ENCODE measurements at regions not wholly inside any gene's neighbourhood (a gene's known extent, or its start where the extent isn't known, plus 50 kb on each side); places are given as distances from the start of the nearest gene placed in this dataset.

GRCh38 chr14:26128931-26129671 lies 468.7 kb downstream of the NOVA1 start:
- H3K4me3 Mint-ChIP-seq, result no peak overlapping the region
- CTCF ChIA-PET, result no interaction called here
- POLR2A ChIA-PET, result no interaction called here
- H3K4me1 Mint-ChIP-seq (ENCODE audit: low read depth), result no peaks in the 10 kb centered on the region
- ATAC-seq, result no peak
- H3K27me3 Mint-ChIP-seq, result no peaks in the 10 kb centered on the region
- peaks cover 5% of the 10 kb centered on the region for H3K9me3 Mint-ChIP-seq
- H3K36me3 Mint-ChIP-seq (ENCODE audit: low read depth), result no peaks in the 10 kb centered on the region
- no peak for DNase-seq
- no peak overlapping the region for H3K27ac Mint-ChIP-seq
- intact Hi-C loops (cut with micrococcal nuclease), result no loop called here
- TF ChIP-seq, protein P1, sequence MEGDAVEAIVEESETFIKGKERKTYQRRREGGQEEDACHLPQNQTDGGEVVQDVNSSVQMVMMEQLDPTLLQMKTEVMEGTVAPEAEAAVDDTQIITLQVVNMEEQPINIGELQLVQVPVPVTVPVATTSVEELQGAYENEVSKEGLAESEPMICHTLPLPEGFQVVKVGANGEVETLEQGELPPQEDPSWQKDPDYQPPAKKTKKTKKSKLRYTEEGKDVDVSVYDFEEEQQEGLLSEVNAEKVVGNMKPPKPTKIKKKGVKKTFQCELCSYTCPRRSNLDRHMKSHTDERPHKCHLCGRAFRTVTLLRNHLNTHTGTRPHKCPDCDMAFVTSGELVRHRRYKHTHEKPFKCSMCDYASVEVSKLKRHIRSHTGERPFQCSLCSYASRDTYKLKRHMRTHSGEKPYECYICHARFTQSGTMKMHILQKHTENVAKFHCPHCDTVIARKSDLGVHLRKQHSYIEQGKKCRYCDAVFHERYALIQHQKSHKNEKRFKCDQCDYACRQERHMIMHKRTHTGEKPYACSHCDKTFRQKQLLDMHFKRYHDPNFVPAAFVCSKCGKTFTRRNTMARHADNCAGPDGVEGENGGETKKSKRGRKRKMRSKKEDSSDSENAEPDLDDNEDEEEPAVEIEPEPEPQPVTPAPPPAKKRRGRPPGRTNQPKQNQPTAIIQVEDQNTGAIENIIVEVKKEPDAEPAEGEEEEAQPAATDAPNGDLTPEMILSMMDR (IDR thresholded peaks at IDR 0.05), result no peak

DNA sequence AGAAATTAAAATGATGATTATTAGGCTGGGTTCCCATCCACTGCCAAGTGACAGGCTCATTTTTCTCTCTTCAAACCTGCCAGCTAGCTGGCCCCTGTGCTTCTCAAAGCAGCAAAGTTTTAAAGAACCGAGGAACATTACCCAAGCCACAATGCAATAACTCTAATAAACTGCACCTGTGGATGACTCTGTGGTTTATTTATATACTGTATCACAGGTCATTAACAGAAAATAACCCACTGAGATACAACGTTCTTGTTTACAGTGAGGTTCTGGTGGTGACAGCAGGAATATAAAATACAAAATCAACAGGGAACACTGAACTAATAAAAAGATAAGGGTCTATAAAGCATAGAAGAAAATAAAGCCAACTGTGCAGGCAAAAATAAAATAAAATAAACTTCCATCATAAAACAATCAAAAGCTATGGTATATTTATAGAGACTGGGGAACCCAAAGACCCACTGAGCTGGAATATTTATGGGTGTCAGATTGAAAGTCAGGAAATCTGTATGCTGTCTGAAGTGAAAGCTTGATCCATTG lies 472.9 kb downstream of the NOVA1 start:
- TF ChIP-seq, protein P1 (IDR thresholded peaks at IDR 0.05), result no peak
- Mint-ChIP-seq H3K36me3 (ENCODE audit: low read depth) (no peaks in the 10 kb centered on the region), H3K9me3 (peaks cover 2% of the 10 kb centered on the region), H3K27ac (no peak overlapping the region), H3K4me3 (no peak overlapping the region), H3K27me3 (no peaks in the 10 kb centered on the region), H3K4me1 (ENCODE audit: low read depth) (no peaks in the 10 kb centered on the region)
- intact Hi-C loops (cut with micrococcal nuclease), result no loop called here
- POLR2A ChIA-PET, result no interaction called here
- CTCF ChIA-PET, result no interaction called here
- DNase-seq (no peak), ATAC-seq (no peak)

DNA sequence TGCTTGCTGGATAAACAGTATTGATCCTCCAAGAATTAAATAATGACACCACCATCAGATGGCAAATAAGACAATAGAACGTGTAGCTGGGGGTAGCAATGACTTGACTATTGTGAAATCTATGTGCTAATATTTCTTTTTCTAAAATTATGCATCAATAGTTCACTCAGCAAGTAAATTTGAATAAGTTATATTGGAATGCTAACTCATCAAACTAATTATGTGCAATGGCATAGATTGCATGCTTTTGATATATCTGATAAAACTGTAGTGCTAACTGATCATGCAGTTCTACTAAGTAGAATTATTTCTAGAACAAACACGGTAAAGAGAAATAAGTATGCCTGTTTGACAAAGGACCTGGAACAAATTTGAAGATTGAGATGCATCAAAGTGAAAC lies 474.4 kb downstream of the NOVA1 start:
- TF ChIP-seq, protein P1 (IDR thresholded peaks at IDR 0.05), result no peak
- CTCF ChIA-PET, result no interaction called here
- no peaks in the 10 kb centered on the region for H3K4me1 Mint-ChIP-seq (ENCODE audit: low read depth)

GRCh38 chr14:26121181-26121580 lies 476.7 kb downstream of the NOVA1 start:
- intact Hi-C loops (cut with micrococcal nuclease), result no loop called here
- DNase-seq, result no peak
- TF ChIP-seq, protein P1 (IDR thresholded peaks at IDR 0.05), result no peak
- ATAC-seq, result no peak
- H3K27me3 Mint-ChIP-seq, result no peaks in the 10 kb centered on the region
- ChIA-PET CTCF (no interaction called here), POLR2A (no interaction called here)
- H3K9me3 Mint-ChIP-seq, result peaks cover 5% of the 10 kb centered on the region
- no peak overlapping the region for H3K4me3 Mint-ChIP-seq
- H3K27ac Mint-ChIP-seq, result no peak overlapping the region
- no peaks in the 10 kb centered on the region for H3K4me1 Mint-ChIP-seq (ENCODE audit: low read depth)
- H3K36me3 Mint-ChIP-seq (ENCODE audit: low read depth), result no peaks in the 10 kb centered on the region

More for the DNA sequence above, 474.4 kb downstream of the NOVA1 start:
- no peaks in the 10 kb centered on the region for H3K27me3 Mint-ChIP-seq
- intact Hi-C loops (cut with micrococcal nuclease), result no loop called here
- POLR2A ChIA-PET, result no interaction called here
- no peak for ATAC-seq
- H3K9me3 Mint-ChIP-seq, result peaks cover 2% of the 10 kb centered on the region
- H3K4me3 Mint-ChIP-seq, result no peak overlapping the region
- no peak for DNase-seq
- no peaks in the 10 kb centered on the region for H3K36me3 Mint-ChIP-seq (ENCODE audit: low read depth)
- no peak overlapping the region for H3K27ac Mint-ChIP-seq

- no peak overlapping the region for H3K27ac Mint-ChIP-seq
- H3K27me3 Mint-ChIP-seq, result no peaks in the 10 kb centered on the region
- H3K36me3 Mint-ChIP-seq (ENCODE audit: low read depth), result no peaks in the 10 kb centered on the region
- DNase-seq (no peak), ATAC-seq (no peak)
- TF ChIP-seq, protein P1 (IDR thresholded peaks at IDR 0.05), result no peak
- H3K4me3 Mint-ChIP-seq, result no peak overlapping the region
- H3K9me3 Mint-ChIP-seq, result peaks cover 3% of the 10 kb centered on the region
- intact Hi-C loops (cut with micrococcal nuclease), result no loop called here
- ChIA-PET CTCF (no interaction called here), POLR2A (interaction anchor here (0.7 kb wide), 1 partner anchor 8 kb away, joined by 3 read pairs; no protein-coding TSS in a partner anchor)
- no peaks in the 10 kb centered on the region for H3K4me1 Mint-ChIP-seq (ENCODE audit: low read depth)
Observed at GRCh38 chr14:26113911-26114640, 483.8 kb downstream of the NOVA1 start.
